H1 (cell line): ENCODE measurements at regions not wholly inside any gene's neighbourhood (a gene's known extent, or its start where the extent isn't known, plus 50 kb on each side); places are given as distances from the start of the nearest gene placed in this dataset.

Source experiments
- ATF3 ChIP-seq: IDR thresholded peaks from 2 replicates; pipeline ENCODE4 v1.6.1; 2011; ENCODE audit warnings: low read depth, mild to moderate bottlenecking, low read length; ENCODE audit not compliant: insufficient read depth
- BRCA1 ChIP-seq: IDR thresholded peaks from 2 replicates; pipeline ENCODE4 v1.6.1; 2012; ENCODE audit warnings: low read depth, low read length, improper control_type of control experiment
- CEBPB ChIP-seq: IDR thresholded peaks from 2 replicates; pipeline ENCODE4 v1.6.1; 2012; ENCODE audit warnings: low read depth, low read length
- CTCF ChIP-seq, 3 experiments: IDR thresholded peaks; 1 replicate in 2 of 3; 2 replicates in 1 of 3; pipeline versions ENCODE4 v1.5.1 to v1.6.1; 2011; ENCODE audit warnings: low read length in 3 of 3, mild to moderate bottlenecking in 3 of 3, inconsistent platforms in 2 of 3, low read depth in 1 of 3, moderate library complexity in 1 of 3; ENCODE audit not compliant: insufficient read depth in 1 of 3; ENCODE audit errors: control extremely low read depth in 1 of 3
- EP300 ChIP-seq, 2 experiments: IDR thresholded peaks; 1 replicate in 1 of 2; 2 replicates in 1 of 2; pipeline ENCODE4 v1.6.1; 2011 to 2012; ENCODE audit warnings: low read depth in 2 of 2, low read length in 2 of 2, mild to moderate bottlenecking in 2 of 2, borderline replicate concordance in 1 of 2, inconsistent platforms in 1 of 2, moderate library complexity in 1 of 2
- EZH2 ChIP-seq: fragments of 200-600 bp; sonication (generic); IDR thresholded peaks from 2 replicates; pipeline ENCODE4 v1.7.1; 2012; ENCODE audit warnings: low read depth, mild to moderate bottlenecking, moderate library complexity, low read length, inconsistent platforms; ENCODE audit not compliant: severe bottlenecking
- GABPA ChIP-seq: IDR thresholded peaks from 2 replicates; pipeline ENCODE4 v1.6.1; 2011; ENCODE audit warnings: mild to moderate bottlenecking, low read length, moderate library complexity, borderline replicate concordance; ENCODE audit not compliant: insufficient read depth
- GTF2F1 ChIP-seq: IDR thresholded peaks from 2 replicates; pipeline ENCODE4 v1.6.1; 2012; ENCODE audit warnings: low read depth, low read length, improper control_type of control experiment, borderline replicate concordance
- POLR2A ChIP-seq, 2 experiments: IDR thresholded peaks; 1 replicate in 1 of 2; 2 replicates in 1 of 2; pipeline ENCODE4 v1.6.1; 2011; ENCODE audit warnings: low read depth in 2 of 2, low read length in 2 of 2, mild to moderate bottlenecking in 2 of 2; ENCODE audit errors: control extremely low read depth in 1 of 2
- POLR2AphosphoS5 ChIP-seq: IDR thresholded peaks from 2 replicates; pipeline ENCODE4 v1.6.1; 2011; ENCODE audit warnings: low read depth, low read length
- RAD21 ChIP-seq, 2 experiments: IDR thresholded peaks in 1 of 2; conservative IDR thresholded peaks in 1 of 2; 2 replicates each; pipeline ENCODE4 v1.6.1; 2011; ENCODE audit warnings: low read depth in 2 of 2, low read length in 2 of 2, improper control_type of control experiment in 1 of 2, inconsistent platforms in 1 of 2, mild to moderate bottlenecking in 1 of 2, moderate library complexity in 1 of 2
- SIN3A ChIP-seq, 2 experiments: IDR thresholded peaks in 1 of 2; conservative IDR thresholded peaks in 1 of 2; 2 replicates each; pipeline ENCODE4 v1.6.1; 2011 to 2012; ENCODE audit warnings: low read length in 2 of 2, improper control_type of control experiment in 1 of 2, low read depth in 1 of 2, mild to moderate bottlenecking in 1 of 2
- SP1 ChIP-seq: IDR thresholded peaks from 2 replicates; pipeline ENCODE4 v1.6.1; 2011; ENCODE audit warnings: low read depth, low read length
- YY1 ChIP-seq: IDR thresholded peaks from 2 replicates; pipeline ENCODE4 v1.6.1; 2011; ENCODE audit warnings: low read depth, mild to moderate bottlenecking, low read length

GRCh38 chr7:121744319-121744718 is 128.6 kb upstream of the PTPRZ1 start:
- TF ChIP-seq CTCF (IDR thresholded peaks at IDR 0.05; ENCODE audit: control extremely low read depth in 1 of 3, insufficient read depth in 1 of 3, low read depth in 1 of 3, low read length in 3 of 3) (no peak), EZH2 (no peak), CEBPB (no peak), GTF2F1 (no peak), YY1 (no peak), EP300 (IDR thresholded peaks at IDR 0.05; ENCODE audit: borderline replicate concordance in 1 of 2, low read depth in 2 of 2, low read length in 2 of 2) (no peak), GABPA (no peak), RAD21 (IDR thresholded peaks at IDR 0.05 in 1 of 2, conservative IDR thresholded peaks at IDR 0.05 in 1 of 2; ENCODE audit: low read depth in 2 of 2, low read length in 2 of 2) (no peak), ATF3 (no peak), POLR2AphosphoS5 (no peak), SIN3A (conservative IDR thresholded peaks at IDR 0.05 in 1 of 2, IDR thresholded peaks at IDR 0.05 in 1 of 2; ENCODE audit: low read depth in 1 of 2, low read length in 2 of 2) (no peak), BRCA1 (no peak), SP1 (no peak), POLR2A (IDR thresholded peaks at IDR 0.05; ENCODE audit: control extremely low read depth in 1 of 2, low read depth in 2 of 2, low read length in 2 of 2) (no peak)
